ENCODE measurements at regions not wholly inside any gene's neighbourhood (a gene's known extent, or its start where the extent isn't known, plus 50 kb on each side); places are given as distances from the start of the nearest gene placed in this dataset.

- peak; percentile 19 for DNase-seq (ENCODE audit: low spot score)
These were observed 663.7 kb upstream of the B3GAT1 start for GRCh38 chr11:135075740-135076139.

- DNase-seq (ENCODE audit: low spot score), result no peak
These were observed 662.5 kb upstream of the B3GAT1 start for GRCh38 chr11:135074397-135074998.

GRCh38 chr11:135073870-135074269 is 661.8 kb upstream of the B3GAT1 start:
- no peak for DNase-seq (ENCODE audit: low spot score)

GRCh38 chr11:135073381-135073780 is 661.3 kb upstream of the B3GAT1 start:
- DNase-seq (ENCODE audit: low spot score), result no peak

- DNase-seq (ENCODE audit: low spot score), result no peak
These were observed 657.8 kb upstream of the B3GAT1 start for GRCh38 chr11:135069890-135070289.

GRCh38 chr11:135069063-135069462 is 657.0 kb upstream of the B3GAT1 start:
- DNase-seq (ENCODE audit: low spot score), result no peak

- no peak for DNase-seq (ENCODE audit: low spot score)
These were observed 651.0 kb upstream of the B3GAT1 start for GRCh38 chr11:135062994-135063393.

- DNase-seq (ENCODE audit: low spot score), result no peak
These were observed 649.1 kb upstream of the B3GAT1 start for GRCh38 chr11:135061166-135061565.

- DNase-seq (ENCODE audit: low spot score), result no peak
These were observed 634.9 kb upstream of the B3GAT1 start for GRCh38 chr11:135046986-135047385.

- no peak for DNase-seq (ENCODE audit: low spot score)
These were observed 634.5 kb upstream of the B3GAT1 start for GRCh38 chr11:135046556-135046955.

GRCh38 chr11:135043434-135043833 is 631.4 kb upstream of the B3GAT1 start:
- DNase-seq (ENCODE audit: low spot score), result no peak

GRCh38 chr11:135037828-135038227 is 625.8 kb upstream of the B3GAT1 start:
- DNase-seq (ENCODE audit: low spot score), result no peak

GRCh38 chr11:135036488-135037297 is 624.7 kb upstream of the B3GAT1 start:
- DNase-seq (ENCODE audit: low spot score), result no peak

GRCh38 chr11:135035282-135035681 is 623.2 kb upstream of the B3GAT1 start:
- no peak for DNase-seq (ENCODE audit: low spot score)

GRCh38 chr11:135033540-135033939 is 621.5 kb upstream of the B3GAT1 start:
- DNase-seq (ENCODE audit: low spot score), result peak; percentile 19

- DNase-seq (ENCODE audit: low spot score), result no peak
These were observed 619.4 kb upstream of the B3GAT1 start for GRCh38 chr11:135031205-135031989.

GRCh38 chr11:135027461-135027860 is 615.4 kb upstream of the B3GAT1 start:
- no peak for DNase-seq (ENCODE audit: low spot score)

- no peak for DNase-seq (ENCODE audit: low spot score)
These were observed 611.5 kb upstream of the B3GAT1 start for GRCh38 chr11:135023499-135023898.

- no peak for DNase-seq (ENCODE audit: low spot score)
These were observed 610.4 kb upstream of the B3GAT1 start for GRCh38 chr11:135022454-135022853.

GRCh38 chr11:135019899-135020298 is 607.9 kb upstream of the B3GAT1 start:
- no peak for DNase-seq (ENCODE audit: low spot score)

- DNase-seq (ENCODE audit: low spot score), result no peak
These were observed 607.4 kb upstream of the B3GAT1 start for GRCh38 chr11:135019343-135019871.

- DNase-seq (ENCODE audit: low spot score), result no peak
These were observed 605.3 kb upstream of the B3GAT1 start for GRCh38 chr11:135017296-135017695.

GRCh38 chr11:135015966-135016365 is 603.9 kb upstream of the B3GAT1 start:
- no peak for DNase-seq (ENCODE audit: low spot score)

Data from cerebellar cortex (tissue), 1 donor.